H1 (cell line): ENCODE measurements at regions not wholly inside any gene's neighbourhood (a gene's known extent, or its start where the extent isn't known, plus 50 kb on each side); places are given as distances from the start of the nearest gene placed in this dataset.

Experiments used
- CTCF ChIA-PET: fragments of 300-600 bp; sonication (Branson Sonifier 250); formaldehyde crosslinking; loops from one replicate; lab custom pipeline; 2021; ENCODE audit not compliant: partially characterized antibody; lab: Charles Lee
- POLR2A ChIA-PET: fragments of 300-600 bp; sonication (Branson Sonifier 250); formaldehyde crosslinking; loops from one replicate; lab custom pipeline; 2021; ENCODE audit warnings: inconsistent platforms; ENCODE audit not compliant: partially characterized antibody; lab: Charles Lee
- DNase-seq, 2 experiments: peaks; one replicate each; pipeline versions ENCODE4 v3.0.0 to v3.0.0-alpha.2; 2010 to 2022; ENCODE audit warnings: low spot score in 2 of 2, low read depth in 1 of 2, mixed read lengths in 1 of 2
- FAIRE-seq: peaks from 2 replicates; lab custom pipeline; 2011; peaks lifted over from hg19 to GRCh38; lab: Jason Lieb, UNC
- H2AFZ ChIP-seq: 2 replicates; pipeline ENCODE4 v1.8.1; 2012; ENCODE audit warnings: low read length, inconsistent platforms
- H2AK5ac ChIP-seq: 2 replicates; pipeline ENCODE4 v1.6.1; 2013; ENCODE audit warnings: low read depth, low read length
- H2BK120ac ChIP-seq: replicated peaks from 2 replicates; pipeline ENCODE3; 2013; ENCODE audit warnings: low read depth, low read length, inconsistent platforms
- H2BK12ac ChIP-seq: 2 replicates; pipeline ENCODE4 v1.6.1; 2013; ENCODE audit warnings: low read depth, low read length
- H2BK15ac ChIP-seq: 2 replicates; pipeline ENCODE4 v1.6.1; 2013; ENCODE audit warnings: low read length
- H2BK20ac ChIP-seq: 2 replicates; pipeline ENCODE4 v1.6.1; 2013; ENCODE audit warnings: low read length
- H2BK5ac ChIP-seq: 2 replicates; pipeline ENCODE4 v1.6.1; 2013; ENCODE audit warnings: low read depth, low read length
- H3K14ac ChIP-seq: 2 replicates; pipeline ENCODE4 v1.6.1; 2013; ENCODE audit warnings: inconsistent platforms; ENCODE audit not compliant: insufficient read length
- H3K18ac ChIP-seq: 2 replicates; pipeline ENCODE4 v1.6.1; 2013; ENCODE audit warnings: low read length; ENCODE audit errors: extremely low read depth
- H3K23ac ChIP-seq: 2 replicates; pipeline ENCODE4 v1.6.1; 2013; ENCODE audit warnings: inconsistent platforms; ENCODE audit not compliant: insufficient read length
- H3K23me2 ChIP-seq: 2 replicates; pipeline ENCODE4 v1.6.1; 2013; ENCODE audit warnings: low read depth, low read length
- H3K27ac ChIP-seq: 2 replicates; pipeline ENCODE4 v1.6.1; 2011; ENCODE audit warnings: low read depth, low read length, inconsistent platforms
- H3K27me3 ChIP-seq, 4 experiments: replicated peaks in 1 of 4; 1 replicate in 1 of 4; 2 replicates in 3 of 4; pipeline versions ENCODE4 v1.6.1 to v1.8.1; 2011 to 2013; ENCODE audit warnings: low read length in 3 of 4, mild to moderate bottlenecking in 3 of 4, inconsistent platforms in 2 of 4, mixed read lengths in 2 of 4, moderate library complexity in 1 of 4; ENCODE audit not compliant: control insufficient read depth in 3 of 4, insufficient read depth in 3 of 4; ENCODE audit errors: extremely low read depth in 1 of 4
- H3K36me3 ChIP-seq, 4 experiments: 2 replicates each; pipeline versions ENCODE4 v1.6.1 to v1.8.1; 2011 to 2013; ENCODE audit warnings: mild to moderate bottlenecking in 4 of 4, low read length in 3 of 4, moderate library complexity in 2 of 4, control low read depth in 1 of 4, inconsistent platforms in 1 of 4; ENCODE audit not compliant: insufficient read depth in 4 of 4, control insufficient read depth in 2 of 4
- H3K4ac ChIP-seq: replicated peaks from 2 replicates; pipeline ENCODE3; 2013; ENCODE audit warnings: low read length, low read depth, mixed read lengths, inconsistent platforms; ENCODE audit not compliant: insufficient read length
- H3K4me1 ChIP-seq, 4 experiments: replicated peaks in 1 of 4; 1 replicate in 1 of 4; 2 replicates in 3 of 4; pipeline versions ENCODE4 v1.6.1 to v1.8.1; 2011 to 2013; ENCODE audit warnings: low read length in 3 of 4, inconsistent platforms in 2 of 4, mixed read lengths in 1 of 4; ENCODE audit not compliant: insufficient read depth in 4 of 4, control insufficient read depth in 3 of 4
- H3K4me2 ChIP-seq, 2 experiments: 2 replicates each; pipeline versions ENCODE4 v1.6.1 to v1.8.1; 2011 to 2013; ENCODE audit warnings: low read depth in 2 of 2, low read length in 2 of 2, control low read depth in 1 of 2, inconsistent platforms in 1 of 2, mild to moderate bottlenecking in 1 of 2; ENCODE audit not compliant: insufficient read depth in 1 of 2
- H3K4me3 ChIP-seq, 4 experiments: fragments of 200-600, 300-600 bp in 1 of 4; sonication (generic), shearing (Covaris generic), sonication (Bioruptor Twin) in 1 of 4; 2 replicates each; pipeline versions ENCODE4 v1.5.1 to v1.8.1; 2011 to 2016; ENCODE audit warnings: low read length in 4 of 4, low read depth in 3 of 4, control low read depth in 2 of 4, inconsistent platforms in 2 of 4, mild to moderate bottlenecking in 2 of 4, mixed read lengths in 1 of 4, moderate library complexity in 1 of 4; ENCODE audit not compliant: insufficient read depth in 2 of 4; ENCODE audit errors: extremely low read depth in 1 of 4
- H3K56ac ChIP-seq: replicated peaks from 2 replicates; pipeline ENCODE3; 2013; ENCODE audit warnings: low read depth, mild to moderate bottlenecking, mixed read lengths, low read length, inconsistent platforms; ENCODE audit not compliant: insufficient read length
- H3K79me1 ChIP-seq: 2 replicates; pipeline ENCODE4 v1.6.1; 2013; ENCODE audit warnings: low read depth, low read length, control low read depth
- H3K79me2 ChIP-seq, 2 experiments: 2 replicates each; pipeline versions ENCODE4 v1.6.1 to v1.8.1; 2012 to 2013; ENCODE audit warnings: low read length in 2 of 2, mild to moderate bottlenecking in 2 of 2, inconsistent platforms in 1 of 2; ENCODE audit not compliant: insufficient read depth in 2 of 2, control insufficient read depth in 1 of 2
- H3K9ac ChIP-seq, 4 experiments: replicated peaks in 1 of 4; 1 replicate in 1 of 4; 2 replicates in 3 of 4; pipeline versions ENCODE4 v1.6.1 to v1.8.1; 2011 to 2013; ENCODE audit warnings: low read depth in 3 of 4, low read length in 3 of 4, control low read depth in 2 of 4, mild to moderate bottlenecking in 2 of 4, moderate library complexity in 2 of 4, inconsistent platforms in 1 of 4; ENCODE audit errors: extremely low read depth in 1 of 4
- H3K9me3 ChIP-seq, 2 experiments: 2 replicates each; pipeline versions ENCODE4 v1.6.1 to v1.8.1; 2012 to 2013; ENCODE audit warnings: mild to moderate bottlenecking in 2 of 2, moderate library complexity in 2 of 2, control low read depth in 1 of 2, inconsistent platforms in 1 of 2, low read depth in 1 of 2, low read length in 1 of 2, mixed read lengths in 1 of 2; ENCODE audit not compliant: insufficient read depth in 2 of 2
- H4K20me1 ChIP-seq, 2 experiments: replicated peaks in 1 of 2; 2 replicates each; pipeline versions ENCODE3 to v1.8.1; 2011 to 2013; ENCODE audit warnings: inconsistent platforms in 2 of 2, low read length in 2 of 2, mild to moderate bottlenecking in 1 of 2; ENCODE audit not compliant: insufficient read depth in 2 of 2, control insufficient read depth in 1 of 2
- H4K5ac ChIP-seq: 2 replicates; pipeline ENCODE4 v1.6.1; 2013; ENCODE audit warnings: low read length, low read depth, mixed read lengths, inconsistent platforms; ENCODE audit not compliant: insufficient read length
- H4K8ac ChIP-seq: 2 replicates; pipeline ENCODE4 v1.8.0; 2013; ENCODE audit warnings: mild to moderate bottlenecking, moderate library complexity, low read length, inconsistent platforms; ENCODE audit not compliant: insufficient read depth; ENCODE audit errors: extremely low read depth
- H4K91ac ChIP-seq: replicated peaks from 2 replicates; pipeline ENCODE3; 2013; ENCODE audit warnings: low read length, mixed read lengths, inconsistent platforms; ENCODE audit not compliant: insufficient read length
- CBX8 ChIP-seq: fragments of 300-800, 300-1000 bp; sonication (generic); IDR thresholded peaks from 2 replicates; pipeline ENCODE4 v1.7.1; 2016; ENCODE audit warnings: low read depth, low read length, borderline replicate concordance
- CEBPB ChIP-seq: IDR thresholded peaks from 2 replicates; pipeline ENCODE4 v1.6.1; 2012; ENCODE audit warnings: low read depth, low read length
- GABPA ChIP-seq: IDR thresholded peaks from 2 replicates; pipeline ENCODE4 v1.6.1; 2011; ENCODE audit warnings: mild to moderate bottlenecking, low read length, moderate library complexity, borderline replicate concordance; ENCODE audit not compliant: insufficient read depth
- HDAC2 ChIP-seq, 2 experiments: fragments of 300-600 bp in 1 of 2; sonication (generic) in 1 of 2; IDR thresholded peaks; 2 replicates each; pipeline ENCODE4 v1.6.1; 2011 to 2012; ENCODE audit warnings: low read depth in 2 of 2, low read length in 2 of 2, mild to moderate bottlenecking in 2 of 2, moderate library complexity in 2 of 2, borderline replicate concordance in 1 of 2, inconsistent platforms in 1 of 2
- HDAC6 ChIP-seq: IDR thresholded peaks from one replicate; pipeline ENCODE4 v1.7.1; 2012; ENCODE audit warnings: low read depth, mild to moderate bottlenecking, inconsistent platforms, low read length, moderate library complexity
- JUND ChIP-seq: IDR thresholded peaks from 2 replicates; pipeline ENCODE4 v1.6.1; 2011; ENCODE audit warnings: mild to moderate bottlenecking, improper control_type of control experiment, low read length
- MAX ChIP-seq: IDR thresholded peaks from 2 replicates; pipeline ENCODE4 v1.6.1; 2012; ENCODE audit warnings: inconsistent platforms
- NANOG ChIP-seq: IDR thresholded peaks from 2 replicates; pipeline ENCODE4 v1.6.1; 2011; ENCODE audit warnings: low read length, low read depth, mild to moderate bottlenecking, inconsistent platforms; ENCODE audit not compliant: insufficient read depth, poor library complexity, severe bottlenecking
- NRF1 ChIP-seq: IDR thresholded peaks from 2 replicates; pipeline ENCODE4 v1.6.1; 2011; ENCODE audit warnings: mild to moderate bottlenecking, low read depth, low read length, improper control_type of control experiment
- POLR2A ChIP-seq, 2 experiments: IDR thresholded peaks; 1 replicate in 1 of 2; 2 replicates in 1 of 2; pipeline ENCODE4 v1.6.1; 2011; ENCODE audit warnings: low read depth in 2 of 2, low read length in 2 of 2, mild to moderate bottlenecking in 2 of 2; ENCODE audit errors: control extremely low read depth in 1 of 2
- RXRA ChIP-seq: IDR thresholded peaks from 2 replicates; pipeline ENCODE4 v1.6.1; 2011; ENCODE audit warnings: low read depth, mild to moderate bottlenecking, low read length, moderate library complexity; ENCODE audit not compliant: insufficient read depth
- YY1 ChIP-seq: IDR thresholded peaks from 2 replicates; pipeline ENCODE4 v1.6.1; 2011; ENCODE audit warnings: low read depth, mild to moderate bottlenecking, low read length
- WGBS, 2 experiments: shearing (Covaris generic) in 1 of 2; methylation state at CpG; one replicate each; pipeline versions ENCODE4 v1.1.6 to v1.1.7; 2013 to 2015; ENCODE audit warnings: low lambda C conversion rate in 2 of 2, mixed read lengths in 2 of 2, inconsistent platforms in 1 of 2, low coverage in 1 of 2, missing lambda C conversion rate in 1 of 2; ENCODE audit not compliant: insufficient replicate concordance in 2 of 2, insufficient coverage in 1 of 2, insufficient read length in 1 of 2; ENCODE audit errors: extremely low coverage in 1 of 2, missing lambda C conversion rate in 1 of 2; 5-methylcytosine and 5-hydroxymethylcytosine counted together

- Histone ChIP-seq H3K9me3 (no peaks in the 10 kb centered on the region), H3K23me2 (no peaks in the 10 kb centered on the region), H2BK20ac (no peak overlapping the region), H4K91ac (no peak overlapping the region), H4K8ac (no peak overlapping the region), H3K18ac (no peak overlapping the region), H2BK5ac (no peak overlapping the region), H3K36me3 (no peaks in the 10 kb centered on the region), H4K5ac (no peak overlapping the region), H2BK120ac (no peak overlapping the region), H3K56ac (no peak overlapping the region), H2AFZ (0 out of 2 replicates have a peak overlapping the region, but pooled peaks have one; percentile 69), H4K20me1 (no peaks in the 10 kb centered on the region), H3K79me2 (no peaks in the 10 kb centered on the region), H3K79me1 (no peaks in the 10 kb centered on the region), H3K4me3 (no peak overlapping the region), H3K9ac (no peak overlapping the region), H3K14ac (no peak overlapping the region), H2BK12ac (no peak overlapping the region), H3K23ac (no peak overlapping the region), H3K27ac (no peak overlapping the region), H3K27me3 (no peaks in the 10 kb centered on the region), H2AK5ac (no peak overlapping the region), H3K4me2 (no peak overlapping the region), H2BK15ac (no peak overlapping the region), H3K4ac (no peak overlapping the region), H3K4me1 (no peaks in the 10 kb centered on the region)
- ChIA-PET CTCF (interaction anchor here (0.6 kb wide), 1 partner anchor 26 kb away, joined by 3 read pairs; no protein-coding TSS in a partner anchor), POLR2A (no interaction called here)
- no peak for FAIRE-seq
- DNase-seq = no peak
- WGBS, 2 experiments = 89% methylated on average over 5 of the region's 5 CpGs; no CpG with 5 or more reads in 1 of the 2 experiments
- TF ChIP-seq YY1 (no peak), HDAC6 (no peak), MAX (no peak), JUND (no peak), GABPA (no peak), NRF1 (no peak), RXRA (no peak), HDAC2 (IDR thresholded peaks at IDR 0.05; ENCODE audit: borderline replicate concordance in 1 of 2, low read depth in 2 of 2, low read length in 2 of 2) (no peak), NANOG (no peak), CBX8 (no peak), CEBPB (no peak), POLR2A (IDR thresholded peaks at IDR 0.05; ENCODE audit: control extremely low read depth in 1 of 2, low read depth in 2 of 2, low read length in 2 of 2) (no peak)
Observed at GRCh38 chr14:75366963-75367362, 60.9 kb upstream of the JDP2 start.
